Neural cell (in vitro differentiated cells): ENCODE measurements at regions not wholly inside any gene's neighbourhood (a gene's known extent, or its start where the extent isn't known, plus 50 kb on each side); places are given as distances from the start of the nearest gene placed in this dataset.

Experiments used
- TF ChIP-seq, protein P1 (sequence below): IDR thresholded peaks from 2 replicates; pipeline ENCODE4 v1.6.1; 2012; ENCODE audit warnings: borderline replicate concordance
- TF ChIP-seq, protein P2 (sequence below): fragments of 450-650 bp; IDR thresholded peaks from 2 replicates; pipeline ENCODE4 v1.5.1; 2014; ENCODE audit warnings: antibody characterized with exemption, mild to moderate bottlenecking, moderate library complexity; ENCODE audit not compliant: poor library complexity, severe bottlenecking

DNA sequence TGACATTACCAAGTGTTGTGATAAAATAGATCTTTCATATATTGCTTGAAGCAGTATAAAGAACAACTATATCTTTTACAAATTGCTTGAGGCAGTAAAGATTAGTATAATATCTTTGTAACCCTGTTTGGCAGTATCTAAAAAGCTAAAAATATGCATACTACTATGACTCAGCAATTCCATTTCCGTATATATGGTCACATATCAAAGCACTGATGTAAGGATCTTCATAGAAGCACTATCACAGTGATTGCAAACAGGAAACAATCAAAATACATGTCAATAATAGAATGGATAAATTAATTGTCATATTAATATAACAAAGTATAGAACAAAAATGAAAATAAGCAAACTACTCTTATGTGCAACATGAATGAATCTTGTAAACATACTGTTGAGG is 158.4 kb upstream of the IGF1 start:
- TF ChIP-seq, protein P1, sequence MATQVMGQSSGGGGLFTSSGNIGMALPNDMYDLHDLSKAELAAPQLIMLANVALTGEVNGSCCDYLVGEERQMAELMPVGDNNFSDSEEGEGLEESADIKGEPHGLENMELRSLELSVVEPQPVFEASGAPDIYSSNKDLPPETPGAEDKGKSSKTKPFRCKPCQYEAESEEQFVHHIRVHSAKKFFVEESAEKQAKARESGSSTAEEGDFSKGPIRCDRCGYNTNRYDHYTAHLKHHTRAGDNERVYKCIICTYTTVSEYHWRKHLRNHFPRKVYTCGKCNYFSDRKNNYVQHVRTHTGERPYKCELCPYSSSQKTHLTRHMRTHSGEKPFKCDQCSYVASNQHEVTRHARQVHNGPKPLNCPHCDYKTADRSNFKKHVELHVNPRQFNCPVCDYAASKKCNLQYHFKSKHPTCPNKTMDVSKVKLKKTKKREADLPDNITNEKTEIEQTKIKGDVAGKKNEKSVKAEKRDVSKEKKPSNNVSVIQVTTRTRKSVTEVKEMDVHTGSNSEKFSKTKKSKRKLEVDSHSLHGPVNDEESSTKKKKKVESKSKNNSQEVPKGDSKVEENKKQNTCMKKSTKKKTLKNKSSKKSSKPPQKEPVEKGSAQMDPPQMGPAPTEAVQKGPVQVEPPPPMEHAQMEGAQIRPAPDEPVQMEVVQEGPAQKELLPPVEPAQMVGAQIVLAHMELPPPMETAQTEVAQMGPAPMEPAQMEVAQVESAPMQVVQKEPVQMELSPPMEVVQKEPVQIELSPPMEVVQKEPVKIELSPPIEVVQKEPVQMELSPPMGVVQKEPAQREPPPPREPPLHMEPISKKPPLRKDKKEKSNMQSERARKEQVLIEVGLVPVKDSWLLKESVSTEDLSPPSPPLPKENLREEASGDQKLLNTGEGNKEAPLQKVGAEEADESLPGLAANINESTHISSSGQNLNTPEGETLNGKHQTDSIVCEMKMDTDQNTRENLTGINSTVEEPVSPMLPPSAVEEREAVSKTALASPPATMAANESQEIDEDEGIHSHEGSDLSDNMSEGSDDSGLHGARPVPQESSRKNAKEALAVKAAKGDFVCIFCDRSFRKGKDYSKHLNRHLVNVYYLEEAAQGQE, result no peak
- TF ChIP-seq, protein P2, sequence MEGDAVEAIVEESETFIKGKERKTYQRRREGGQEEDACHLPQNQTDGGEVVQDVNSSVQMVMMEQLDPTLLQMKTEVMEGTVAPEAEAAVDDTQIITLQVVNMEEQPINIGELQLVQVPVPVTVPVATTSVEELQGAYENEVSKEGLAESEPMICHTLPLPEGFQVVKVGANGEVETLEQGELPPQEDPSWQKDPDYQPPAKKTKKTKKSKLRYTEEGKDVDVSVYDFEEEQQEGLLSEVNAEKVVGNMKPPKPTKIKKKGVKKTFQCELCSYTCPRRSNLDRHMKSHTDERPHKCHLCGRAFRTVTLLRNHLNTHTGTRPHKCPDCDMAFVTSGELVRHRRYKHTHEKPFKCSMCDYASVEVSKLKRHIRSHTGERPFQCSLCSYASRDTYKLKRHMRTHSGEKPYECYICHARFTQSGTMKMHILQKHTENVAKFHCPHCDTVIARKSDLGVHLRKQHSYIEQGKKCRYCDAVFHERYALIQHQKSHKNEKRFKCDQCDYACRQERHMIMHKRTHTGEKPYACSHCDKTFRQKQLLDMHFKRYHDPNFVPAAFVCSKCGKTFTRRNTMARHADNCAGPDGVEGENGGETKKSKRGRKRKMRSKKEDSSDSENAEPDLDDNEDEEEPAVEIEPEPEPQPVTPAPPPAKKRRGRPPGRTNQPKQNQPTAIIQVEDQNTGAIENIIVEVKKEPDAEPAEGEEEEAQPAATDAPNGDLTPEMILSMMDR, result no peak
